ENCODE measurements at regions not wholly inside any gene's neighbourhood (a gene's known extent, or its start where the extent isn't known, plus 50 kb on each side); places are given as distances from the start of the nearest gene placed in this dataset.

GRCh38 chr10:27599546-27599945 is 95.4 kb downstream of the RAB18 start:
- no peak for DNase-seq (ENCODE audit: low read depth in 2 of 2)
- no peak for TF ChIP-seq CTCF (IDR thresholded peaks at IDR 0.05; ENCODE audit: low read depth, low read length)
- H3K4me3 ChIP-seq (replicated peaks in 1 of 2; ENCODE audit: low read depth in 2 of 2, low read length in 2 of 2) = no peak overlapping the region

- H3K4me3 ChIP-seq (replicated peaks in 1 of 2; ENCODE audit: low read depth in 2 of 2, low read length in 2 of 2) = no peak overlapping the region
- TF ChIP-seq CTCF (IDR thresholded peaks at IDR 0.05; ENCODE audit: low read depth, low read length) = no peak
- DNase-seq (ENCODE audit: low read depth in 2 of 2) = no peak
Observed at GRCh38 chr10:27600930-27601329, 96.8 kb downstream of the RAB18 start.

- DNase-seq (ENCODE audit: low read depth in 2 of 2) = no peak
- no peak for TF ChIP-seq CTCF (IDR thresholded peaks at IDR 0.05; ENCODE audit: low read depth, low read length)
- no peak overlapping the region for H3K4me3 ChIP-seq (replicated peaks in 1 of 2; ENCODE audit: low read depth in 2 of 2, low read length in 2 of 2)
Observed at GRCh38 chr10:27601503-27601902, 97.4 kb downstream of the RAB18 start.

GRCh38 chr10:27601946-27602538 is 97.9 kb downstream of the RAB18 start:
- no peak overlapping the region for H3K4me3 ChIP-seq (replicated peaks in 1 of 2; ENCODE audit: low read depth in 2 of 2, low read length in 2 of 2)
- DNase-seq (ENCODE audit: low read depth in 2 of 2) = no peak
- no peak for TF ChIP-seq CTCF (IDR thresholded peaks at IDR 0.05; ENCODE audit: low read depth, low read length)

- no peak for TF ChIP-seq CTCF (IDR thresholded peaks at IDR 0.05; ENCODE audit: low read depth, low read length)
- DNase-seq (ENCODE audit: low read depth in 2 of 2) = no peak
- H3K4me3 ChIP-seq (replicated peaks in 1 of 2; ENCODE audit: low read depth in 2 of 2, low read length in 2 of 2) = no peak overlapping the region
Observed at GRCh38 chr10:27603104-27603503, 99.0 kb downstream of the RAB18 start.

GRCh38 chr10:27605318-27605717 is 101.2 kb downstream of the RAB18 start:
- DNase-seq (ENCODE audit: low read depth in 2 of 2) = no peak
- no peak for TF ChIP-seq CTCF (IDR thresholded peaks at IDR 0.05; ENCODE audit: low read depth, low read length)
- H3K4me3 ChIP-seq (replicated peaks in 1 of 2; ENCODE audit: low read depth in 2 of 2, low read length in 2 of 2) = no peak overlapping the region

GRCh38 chr10:27607591-27607990 is 103.5 kb downstream of the RAB18 start:
- DNase-seq (ENCODE audit: low read depth in 2 of 2) = no peak
- no peak overlapping the region for H3K4me3 ChIP-seq (replicated peaks in 1 of 2; ENCODE audit: low read depth in 2 of 2, low read length in 2 of 2)
- TF ChIP-seq CTCF (IDR thresholded peaks at IDR 0.05; ENCODE audit: low read depth, low read length) = no peak
